GM19099 (cell line): ENCODE measurements at regions not wholly inside any gene's neighbourhood (a gene's known extent, or its start where the extent isn't known, plus 50 kb on each side); places are given as distances from the start of the nearest gene placed in this dataset.

ENCODE experiments used
- POLR2A ChIP-seq: IDR thresholded peaks from 3 replicates; pipeline ENCODE4 v1.6.1; 2011; ENCODE audit warnings: low read depth; ENCODE audit not compliant: insufficient read length; ENCODE audit errors: extremely low read depth

DNA sequence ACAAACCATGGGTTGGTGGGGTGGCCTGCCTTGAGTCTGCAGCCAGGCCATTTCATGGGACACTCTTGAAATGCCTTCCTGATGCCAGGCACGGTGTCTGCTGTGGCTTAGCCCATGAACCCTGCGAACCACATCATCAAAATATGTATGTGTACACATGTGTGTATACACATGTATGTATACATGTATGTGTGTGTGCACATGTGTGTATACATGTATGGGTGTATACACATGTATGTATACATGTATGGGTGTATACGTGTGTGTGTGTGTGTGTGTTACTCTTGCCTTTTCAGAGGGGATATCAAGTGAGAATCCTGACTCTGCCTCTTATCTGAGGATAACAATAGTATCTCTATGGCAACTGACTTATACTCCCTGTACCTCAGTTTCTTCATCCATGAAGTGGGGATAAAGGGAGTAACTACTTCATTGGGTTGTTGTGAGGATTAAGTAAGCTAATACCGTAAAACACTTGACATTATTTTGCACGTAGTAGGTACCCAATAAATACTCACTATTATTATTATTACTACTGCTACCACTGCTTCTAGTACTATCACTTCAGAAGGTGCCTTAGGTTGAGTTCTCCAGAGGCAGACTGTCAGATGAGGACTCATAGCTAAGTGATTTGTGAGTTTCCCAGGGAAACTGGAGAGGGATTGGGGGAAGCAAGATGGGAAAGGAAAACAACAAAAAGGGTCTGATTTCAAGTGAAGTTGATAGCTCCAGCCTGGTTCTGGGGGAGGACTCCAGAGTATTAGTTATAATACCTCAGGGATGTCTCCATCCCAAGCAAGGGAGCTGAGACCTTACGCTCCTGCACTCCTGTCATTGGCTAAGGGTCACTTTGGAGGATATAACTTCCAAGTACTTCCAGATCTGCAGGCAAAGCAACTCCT lies 110.5 kb downstream of the VEGFA start:
- no peak for TF ChIP-seq POLR2A

DNA sequence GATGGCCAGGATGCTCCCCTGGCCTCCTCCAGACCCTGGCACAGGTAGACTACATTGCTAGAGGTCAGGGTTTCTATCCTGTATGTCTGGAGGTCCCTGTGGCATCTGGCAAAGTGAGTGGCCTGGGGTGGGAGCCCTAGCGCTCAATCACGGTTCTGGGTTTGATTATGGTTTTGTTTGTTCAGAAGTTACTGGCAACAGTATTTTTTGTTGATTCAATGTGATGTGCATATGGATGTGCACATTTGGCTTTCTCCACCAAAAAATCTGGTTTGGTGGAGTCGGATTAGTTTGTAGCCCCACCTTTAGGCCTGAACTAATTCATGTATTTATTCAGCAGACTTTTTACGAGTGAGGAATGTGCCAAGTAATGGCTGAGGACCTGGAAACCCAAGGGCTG lies 109.7 kb downstream of the VEGFA start:
- TF ChIP-seq POLR2A = no peak

DNA sequence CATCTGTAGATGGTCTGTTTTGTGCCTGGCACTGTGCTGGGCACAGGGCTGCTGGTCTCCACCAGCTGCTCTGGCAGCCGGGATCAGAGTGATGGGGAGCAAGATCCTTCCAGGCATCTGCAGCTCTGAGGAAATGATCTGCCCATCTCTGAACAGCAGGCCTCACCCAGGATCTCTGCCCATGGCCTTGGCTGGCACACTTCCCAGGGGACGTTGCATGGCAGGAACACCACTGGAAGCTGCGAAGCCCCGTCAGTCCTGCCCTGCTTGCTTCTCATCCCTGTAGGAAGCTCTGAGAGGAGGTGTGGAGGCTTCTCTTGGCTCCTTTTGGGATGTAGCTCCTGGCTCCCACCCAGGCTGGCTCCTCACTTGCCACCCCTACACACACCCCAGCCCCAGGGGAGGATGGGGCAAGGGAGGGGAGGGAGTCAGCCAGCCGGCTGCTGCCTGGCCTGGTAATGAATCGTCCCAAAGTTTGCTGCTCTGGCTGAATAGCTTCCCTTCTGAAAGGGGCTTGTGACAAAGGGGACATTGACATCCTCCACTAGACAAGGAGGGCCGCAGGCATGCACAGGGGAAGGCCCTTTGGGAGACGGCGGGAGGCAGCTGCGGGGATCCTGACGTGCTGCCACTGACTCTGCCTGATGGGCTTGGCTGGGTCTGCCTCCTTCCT lies 108.9 kb downstream of the VEGFA start:
- no peak for TF ChIP-seq POLR2A

DNA sequence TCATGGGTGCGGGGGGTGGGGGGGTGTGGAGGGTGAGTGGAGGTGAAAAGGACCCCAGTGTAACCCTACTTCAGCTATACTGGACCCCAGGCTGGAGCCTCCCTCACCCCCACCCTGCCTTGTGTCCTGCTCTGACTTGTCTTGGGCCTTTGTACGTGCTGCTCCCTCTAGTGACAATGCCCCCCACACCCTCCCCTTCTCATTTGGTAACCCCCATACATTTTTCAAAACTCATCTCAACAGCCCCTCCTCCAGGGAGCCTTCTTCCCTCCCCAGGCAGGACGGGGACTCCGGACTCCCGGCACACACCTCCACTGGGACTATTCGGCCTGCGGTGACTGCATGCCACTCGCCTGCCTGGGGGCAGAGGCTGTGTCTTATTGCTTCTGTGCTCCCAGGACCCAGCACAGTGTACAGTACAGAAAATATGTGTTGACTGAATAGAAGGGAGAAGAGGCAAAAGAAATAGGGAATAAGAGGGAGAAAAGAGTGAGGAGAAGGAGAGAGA lies 108.2 kb downstream of the VEGFA start:
- TF ChIP-seq POLR2A = no peak

DNA sequence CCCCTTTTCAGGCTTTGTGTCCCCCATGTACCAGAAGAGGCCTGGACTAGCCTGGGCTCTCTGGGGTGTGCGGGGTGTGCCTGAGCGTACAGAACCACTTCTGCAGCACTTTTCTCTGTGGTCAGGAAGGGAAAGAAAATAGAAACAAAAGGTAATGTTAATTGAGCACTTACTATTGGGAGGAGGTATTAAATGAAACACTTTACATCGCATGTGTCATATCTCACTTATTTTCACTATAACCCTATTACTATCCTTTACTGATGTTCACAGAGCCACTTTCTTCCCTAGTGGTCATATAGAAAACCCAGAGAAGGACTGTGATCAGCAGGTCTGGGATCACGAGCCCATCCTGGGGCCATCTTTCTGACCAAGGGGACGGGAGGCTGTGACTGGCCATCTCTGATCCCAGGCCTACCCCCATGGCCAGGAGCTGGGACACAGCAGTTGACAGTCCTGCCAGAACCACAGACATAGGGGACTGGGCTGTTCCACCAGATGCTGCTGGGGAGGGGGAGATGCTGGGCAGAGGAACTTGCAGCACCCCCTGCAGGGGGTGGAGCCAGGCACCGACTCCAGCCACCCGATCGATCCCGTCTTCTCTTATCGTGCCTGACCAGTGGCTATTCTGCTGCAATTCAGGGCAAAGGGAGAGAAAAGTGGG lies 107.6 kb downstream of the VEGFA start:
- no peak for TF ChIP-seq POLR2A

DNA sequence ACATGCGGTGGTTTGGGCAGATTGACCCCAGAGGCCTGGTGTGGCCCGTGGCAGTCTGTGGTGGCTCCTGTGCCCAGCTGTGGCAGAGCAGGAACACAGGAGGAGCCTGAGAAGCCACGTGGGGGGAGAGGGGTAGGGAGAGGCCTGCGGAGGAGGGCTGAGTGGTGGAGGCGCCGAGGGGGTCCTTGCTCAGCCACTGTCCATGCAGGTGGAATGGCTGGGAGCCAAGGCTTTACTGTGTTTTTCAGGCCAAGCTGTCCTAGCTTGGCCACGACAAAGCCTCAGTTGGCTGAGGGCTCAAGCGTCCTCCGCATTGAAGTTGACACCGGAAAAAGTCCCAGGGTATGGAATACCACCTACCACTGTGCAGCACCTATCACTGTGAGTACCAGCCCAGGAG lies 107.0 kb downstream of the VEGFA start:
- no peak for TF ChIP-seq POLR2A

DNA sequence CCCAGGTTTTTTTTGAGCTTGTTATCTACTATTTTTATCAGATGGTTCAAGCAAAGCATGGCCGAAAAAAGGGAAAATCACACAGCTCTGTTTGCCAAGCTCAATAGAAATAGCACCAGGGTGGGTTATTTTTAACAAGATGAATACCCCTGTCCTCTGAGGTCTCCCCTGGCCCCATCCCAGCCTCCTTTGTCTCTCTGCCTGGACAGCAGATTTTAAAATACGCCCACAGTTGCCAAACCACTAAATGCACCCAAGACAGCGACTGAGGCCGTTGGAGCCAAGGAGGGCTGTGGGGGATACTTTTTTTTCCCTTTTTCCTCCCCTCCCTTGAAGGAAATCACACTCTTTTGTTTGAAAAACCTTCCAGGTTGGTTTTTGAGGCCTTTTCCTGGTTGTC lies 106.6 kb downstream of the VEGFA start:
- TF ChIP-seq POLR2A = no peak

DNA sequence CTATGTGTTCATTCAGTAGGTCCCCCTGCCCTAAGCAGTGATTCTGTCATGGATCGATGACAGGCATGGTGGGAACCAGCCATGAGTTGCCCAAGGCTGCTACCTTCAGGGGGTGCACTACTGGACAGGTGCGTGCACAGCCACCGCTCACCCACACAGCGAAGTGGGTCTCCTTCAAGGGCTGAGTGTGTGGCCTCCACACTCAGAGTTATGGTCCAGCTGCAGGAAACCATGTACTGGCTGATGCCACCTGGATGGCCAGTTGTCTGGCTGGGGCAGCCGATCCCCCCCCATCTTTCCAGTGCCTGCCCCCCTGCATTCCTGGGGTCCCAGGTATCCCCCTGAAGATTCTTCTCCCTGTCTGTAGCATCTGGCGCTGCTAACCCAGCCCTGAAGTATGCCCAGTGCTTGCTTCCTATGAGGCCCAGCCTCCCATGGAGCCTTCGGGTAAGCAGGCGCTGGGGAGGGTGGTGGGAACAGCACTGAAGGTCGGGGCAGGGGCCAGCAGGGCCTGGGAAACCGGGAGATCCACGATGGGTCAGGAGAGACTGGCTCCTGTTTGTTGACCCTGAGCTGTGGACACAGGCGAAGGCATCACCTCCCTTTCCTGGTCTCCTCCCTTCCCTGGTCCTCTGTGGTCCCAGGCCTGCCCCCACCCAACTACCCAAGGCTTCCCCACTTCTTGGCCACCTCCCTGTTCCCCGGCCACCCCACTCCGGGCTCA lies 106.0 kb downstream of the VEGFA start:
- no peak for TF ChIP-seq POLR2A

DNA sequence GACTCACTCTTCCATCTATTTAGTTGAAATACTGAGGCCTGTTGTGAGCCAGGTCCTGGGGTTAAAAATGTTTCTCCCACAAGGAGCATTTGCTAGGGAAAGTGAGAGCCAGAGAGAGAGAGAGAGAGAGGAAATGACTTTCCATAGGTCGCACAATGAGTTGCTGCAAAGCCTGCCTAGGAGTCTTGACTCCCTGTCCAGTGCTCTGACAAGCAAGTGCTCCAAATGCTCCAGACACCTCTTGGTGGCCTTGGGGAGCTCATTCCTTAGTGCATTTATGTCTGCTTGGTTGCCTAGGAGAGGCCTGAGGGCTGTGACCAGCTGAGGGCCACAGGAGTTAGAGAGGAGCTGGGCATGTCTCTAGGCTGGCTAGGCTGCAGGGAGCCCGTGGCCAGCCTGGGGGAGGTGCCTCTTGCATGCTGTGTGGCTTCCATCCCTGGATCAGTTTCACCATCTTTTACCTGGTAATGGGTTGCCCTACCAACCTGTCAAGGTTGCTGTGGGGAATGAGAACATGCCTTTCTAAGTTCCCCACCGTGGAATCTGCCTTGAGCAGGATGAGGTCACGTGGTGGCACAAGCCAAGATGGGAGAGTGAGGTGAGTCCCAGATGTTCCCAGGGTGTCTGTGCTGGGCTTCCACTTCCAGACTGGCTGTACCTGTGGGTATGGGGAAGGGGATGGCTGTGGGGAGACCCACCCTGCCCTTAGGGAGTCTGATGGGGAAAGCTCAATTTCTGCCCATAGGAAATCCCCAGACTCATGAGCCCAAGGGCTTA lies 105.0 kb downstream of the VEGFA start:
- no peak for TF ChIP-seq POLR2A

DNA sequence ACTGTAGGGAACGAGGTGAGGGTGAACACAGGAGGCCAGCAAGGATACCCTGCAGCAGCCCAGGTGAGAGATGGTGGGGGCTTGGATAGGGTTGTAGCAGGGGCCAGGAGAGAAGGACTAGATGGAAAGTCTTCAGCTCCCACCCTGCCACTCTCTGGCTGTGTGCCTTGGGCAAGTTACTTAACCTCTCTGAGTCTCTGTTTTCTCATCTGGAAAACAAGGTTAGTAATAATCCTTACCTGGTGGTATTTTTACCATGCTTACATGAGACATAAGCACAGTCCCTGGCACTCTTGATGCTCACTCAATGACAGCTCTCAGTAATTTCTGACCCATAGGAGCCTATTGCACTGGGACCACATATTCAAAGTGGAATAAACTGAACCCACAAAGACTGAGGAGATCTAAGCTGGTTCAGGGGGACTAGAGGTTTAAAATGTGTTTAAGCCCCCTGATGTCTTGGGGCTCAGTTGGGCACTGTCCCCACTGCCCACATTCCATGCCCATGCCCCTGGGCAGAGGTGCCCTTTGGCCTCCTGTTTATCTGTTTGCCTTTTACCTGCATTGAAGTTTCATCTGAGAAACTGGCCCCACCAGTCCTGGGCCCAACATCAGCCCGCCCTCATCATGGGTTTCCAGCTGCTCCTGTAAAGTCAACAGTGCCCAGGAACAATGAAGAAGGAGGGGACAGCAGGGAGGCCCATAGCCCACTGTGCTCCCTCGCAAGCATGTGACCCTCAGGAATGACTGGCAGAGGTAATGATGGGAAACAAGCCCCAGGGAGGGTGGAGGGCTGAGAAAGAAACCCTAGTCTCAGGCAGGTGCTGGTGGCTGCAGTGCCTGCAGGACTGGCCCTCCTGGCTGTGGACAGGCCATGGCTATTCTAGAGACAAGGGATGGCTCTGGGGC lies 104.0 kb downstream of the VEGFA start:
- no peak for TF ChIP-seq POLR2A

DNA sequence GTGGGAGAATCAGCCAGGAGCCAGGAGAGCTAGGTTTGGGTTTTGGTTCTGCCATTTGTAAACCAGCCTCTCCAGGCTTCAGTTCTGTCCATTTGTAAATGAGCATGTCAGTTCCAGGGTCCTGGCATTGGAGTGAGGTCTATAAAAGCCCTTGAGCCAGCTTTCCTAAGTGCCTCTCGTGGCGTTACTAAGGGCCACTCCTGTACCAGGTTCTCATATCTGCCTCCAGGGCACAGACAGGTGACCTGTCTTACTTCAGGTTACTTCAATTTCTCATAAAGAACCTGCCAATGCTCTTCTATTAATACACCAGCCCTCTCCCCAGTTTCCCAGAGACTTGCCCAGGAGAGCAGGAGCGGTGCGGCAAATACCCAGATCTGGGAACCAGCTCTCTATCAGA lies 101.9 kb downstream of the VEGFA start:
- TF ChIP-seq POLR2A = no peak

DNA sequence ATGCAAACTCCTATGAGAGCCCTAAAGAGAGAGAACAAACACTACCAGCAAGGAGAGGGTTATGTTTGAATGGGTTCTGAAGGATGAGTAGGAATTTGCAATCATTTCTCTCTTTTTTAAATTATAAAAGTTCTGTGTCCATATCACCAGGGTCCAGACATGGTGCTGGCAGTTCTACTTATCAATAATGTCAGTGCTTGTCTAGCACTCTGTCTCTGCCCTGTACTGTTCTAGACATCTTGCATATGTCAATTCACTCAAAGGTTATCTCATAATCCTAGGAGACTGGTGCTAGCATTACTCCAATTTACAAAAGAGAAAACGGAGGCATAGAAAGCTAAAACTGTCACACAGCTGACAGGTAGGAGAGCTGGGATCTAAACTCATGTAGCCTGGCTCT lies 101.3 kb downstream of the VEGFA start:
- no peak for TF ChIP-seq POLR2A

DNA sequence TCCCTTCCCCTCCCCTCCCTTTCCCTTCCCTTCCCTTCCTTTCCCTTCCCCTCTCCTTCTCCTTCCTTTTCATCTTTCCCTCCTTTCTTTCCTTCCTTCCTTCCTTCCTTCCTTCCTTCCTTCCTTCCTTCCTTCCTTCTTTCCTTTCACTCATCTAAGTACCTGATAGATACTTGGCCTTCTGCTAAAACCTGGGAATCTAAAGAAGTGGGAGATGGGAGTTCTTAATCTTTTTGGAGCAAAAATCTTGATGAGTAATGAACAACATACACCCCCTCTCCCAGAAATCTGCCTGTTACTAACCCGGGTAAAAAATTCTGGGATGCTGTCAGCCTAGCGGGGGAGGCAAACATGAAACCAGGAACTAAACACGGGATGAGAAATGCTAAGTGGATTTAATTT lies 100.7 kb downstream of the VEGFA start:
- no peak for TF ChIP-seq POLR2A

DNA sequence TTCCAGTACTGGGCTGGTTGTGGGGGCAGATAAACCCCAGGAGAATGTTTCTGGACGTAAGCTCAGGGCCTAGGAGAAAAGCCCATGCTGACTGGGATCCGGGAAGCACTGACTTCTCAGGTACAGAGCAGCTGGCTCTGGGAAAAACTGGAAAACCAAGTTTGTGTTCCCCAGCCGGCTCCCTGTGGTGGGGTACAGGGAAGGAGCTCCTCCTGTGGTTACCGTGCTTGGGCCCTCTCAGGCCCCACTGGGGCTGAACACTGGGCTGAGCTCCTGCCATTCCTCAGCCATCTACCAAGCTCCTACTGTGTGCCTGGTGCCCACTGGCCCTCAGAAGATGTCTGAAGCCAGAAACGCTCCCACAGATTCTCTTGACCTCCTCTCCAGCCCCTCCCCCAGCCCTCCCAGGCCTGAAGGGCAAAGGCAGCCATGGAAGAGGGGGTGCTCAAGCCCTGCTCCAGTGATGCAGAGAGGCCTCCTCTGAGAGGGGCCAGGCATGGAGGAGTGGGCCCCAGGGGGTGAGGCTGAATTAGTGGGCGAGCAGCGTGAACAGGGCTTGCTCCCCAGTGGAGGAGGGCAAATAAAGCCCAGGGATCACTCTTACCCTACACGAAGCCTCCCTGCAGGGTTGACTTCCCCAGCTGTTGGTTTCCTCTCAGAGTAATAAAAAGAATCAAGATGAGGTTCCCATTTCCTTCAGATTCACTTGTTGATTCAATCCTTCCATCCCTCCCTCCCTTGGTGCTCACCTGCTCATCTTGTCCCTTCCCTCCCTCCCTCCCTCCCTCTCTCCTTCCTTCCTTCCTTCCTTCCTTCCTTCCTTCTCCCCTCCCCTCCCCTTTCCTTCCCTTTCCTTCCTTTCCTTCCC lies 100.0 kb downstream of the VEGFA start:
- TF ChIP-seq POLR2A = no peak
